IPS DF 19.7 (cell line): ENCODE measurements at regions not wholly inside any gene's neighbourhood (a gene's known extent, or its start where the extent isn't known, plus 50 kb on each side); places are given as distances from the start of the nearest gene placed in this dataset.

Source experiments
- DNase-seq: peaks from one replicate; pipeline ENCODE4 v3.0.0-alpha.2; 2013; ENCODE audit warnings: low read depth, low spot score

DNA sequence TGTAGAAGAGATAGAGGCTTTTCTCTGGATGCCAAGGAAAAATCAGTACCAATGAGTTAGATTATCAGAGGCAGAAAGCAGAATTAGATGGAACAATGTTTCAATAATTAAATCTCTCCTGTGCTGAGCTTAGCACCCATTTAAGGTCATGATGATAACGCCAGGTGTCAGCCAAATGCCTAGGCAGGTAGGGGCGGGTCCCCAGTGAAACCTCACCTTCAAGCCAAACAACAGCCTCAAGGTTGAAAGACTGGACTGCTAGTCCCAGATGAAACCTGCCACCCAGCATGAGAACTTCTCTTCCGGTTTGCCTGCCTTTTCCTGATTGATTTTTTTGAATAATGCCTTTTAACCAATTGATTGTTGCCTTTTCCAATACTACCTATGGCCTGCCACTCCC, 363.0 kb downstream of the PLOD2 start:
- no peak for DNase-seq

DNA sequence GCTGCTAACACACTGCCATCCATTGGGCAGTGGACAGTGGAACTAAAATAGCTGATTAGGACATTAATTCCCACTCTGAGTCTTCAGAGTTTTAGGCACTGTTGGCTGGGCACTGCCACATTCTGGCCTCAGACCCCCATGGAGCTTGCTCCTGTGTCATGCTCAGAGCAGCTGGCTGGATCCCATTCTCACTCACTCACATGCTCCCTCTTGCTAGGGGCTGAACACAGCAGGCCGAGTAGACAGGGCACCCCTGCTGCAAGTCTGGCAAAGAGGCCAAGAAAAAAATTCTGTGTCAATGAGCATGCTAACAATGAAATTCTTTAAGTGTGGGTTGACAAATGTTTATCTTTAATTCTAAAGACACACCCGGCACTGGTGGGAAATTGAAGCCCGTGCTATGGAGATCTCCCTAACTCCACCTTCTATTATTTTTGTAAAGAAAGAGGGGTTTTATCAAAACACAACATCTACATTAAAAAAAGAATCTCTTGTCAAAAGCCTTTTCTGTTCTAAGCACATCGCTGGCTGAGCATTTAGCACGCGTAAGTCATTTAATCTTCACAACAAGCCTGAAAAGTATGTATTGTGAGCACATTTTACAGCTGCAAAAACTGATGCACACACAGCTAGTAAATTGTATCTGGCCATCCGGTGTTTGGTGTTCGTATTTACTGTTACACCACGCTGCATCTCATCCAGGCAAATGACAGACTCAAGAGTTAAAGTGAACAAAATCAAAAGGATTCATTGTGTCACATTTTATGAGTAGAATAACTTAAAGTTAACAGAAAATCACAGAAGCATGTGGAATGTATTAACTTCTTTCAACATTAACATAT, 362.1 kb downstream of the PLOD2 start:
- DNase-seq = no peak

DNA sequence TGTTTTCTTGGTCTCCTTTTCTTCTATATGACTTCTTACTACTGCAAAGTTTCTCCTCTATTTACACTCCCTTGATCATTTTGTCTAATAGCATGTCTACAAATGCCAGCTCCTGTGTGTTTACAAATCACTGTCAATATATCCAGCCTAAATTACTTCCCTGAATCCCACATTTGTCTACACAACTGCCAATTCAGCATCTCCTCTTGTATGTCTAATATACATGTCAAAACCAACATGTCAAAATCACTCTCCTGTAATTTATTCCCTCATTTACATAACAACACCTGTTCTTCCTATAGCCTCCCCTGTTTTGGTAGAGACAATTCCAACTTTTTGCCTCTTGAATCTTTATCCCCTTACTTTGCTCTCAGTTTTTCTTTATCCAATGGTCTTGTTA, 359.3 kb downstream of the PLOD2 start:
- no peak for DNase-seq

DNA sequence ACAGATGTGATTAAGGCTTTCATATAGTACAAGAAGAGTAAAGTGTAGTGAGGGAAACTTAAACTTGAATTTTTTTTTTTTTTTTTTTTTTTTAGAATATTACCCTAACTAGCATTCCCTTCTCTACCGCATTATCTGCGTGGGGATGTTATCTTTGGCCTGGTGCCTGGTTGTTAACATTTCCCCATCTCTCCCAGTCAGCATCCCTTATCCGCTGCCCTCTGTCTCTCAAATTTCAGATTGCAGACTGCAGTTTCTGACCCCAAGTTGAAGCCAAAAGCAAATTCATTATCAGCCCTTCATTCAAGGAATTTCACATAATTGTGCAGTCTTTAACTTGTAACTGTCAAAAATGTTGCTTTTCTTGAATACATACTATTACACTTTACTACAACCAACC, 353.0 kb downstream of the PLOD2 start:
- no peak for DNase-seq

DNA sequence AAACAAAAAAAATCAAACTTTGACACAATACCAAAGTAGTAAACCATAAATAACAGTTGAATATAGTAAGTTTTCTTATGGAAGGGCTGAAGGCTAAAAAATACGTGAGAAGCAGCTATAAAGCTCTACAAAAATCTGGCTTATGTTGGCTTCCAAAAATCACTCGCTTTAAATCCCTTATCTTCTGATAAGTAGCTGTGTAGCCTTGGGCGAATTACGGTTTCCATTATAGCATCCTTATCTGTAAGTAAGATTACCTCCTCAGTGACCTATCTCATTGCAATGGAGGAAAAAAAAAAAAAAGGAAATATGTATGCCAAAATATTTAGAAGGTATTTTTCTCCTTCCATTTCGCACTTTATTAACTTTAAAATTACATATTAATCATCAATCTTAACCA, 348.6 kb downstream of the PLOD2 start:
- no peak for DNase-seq

DNA sequence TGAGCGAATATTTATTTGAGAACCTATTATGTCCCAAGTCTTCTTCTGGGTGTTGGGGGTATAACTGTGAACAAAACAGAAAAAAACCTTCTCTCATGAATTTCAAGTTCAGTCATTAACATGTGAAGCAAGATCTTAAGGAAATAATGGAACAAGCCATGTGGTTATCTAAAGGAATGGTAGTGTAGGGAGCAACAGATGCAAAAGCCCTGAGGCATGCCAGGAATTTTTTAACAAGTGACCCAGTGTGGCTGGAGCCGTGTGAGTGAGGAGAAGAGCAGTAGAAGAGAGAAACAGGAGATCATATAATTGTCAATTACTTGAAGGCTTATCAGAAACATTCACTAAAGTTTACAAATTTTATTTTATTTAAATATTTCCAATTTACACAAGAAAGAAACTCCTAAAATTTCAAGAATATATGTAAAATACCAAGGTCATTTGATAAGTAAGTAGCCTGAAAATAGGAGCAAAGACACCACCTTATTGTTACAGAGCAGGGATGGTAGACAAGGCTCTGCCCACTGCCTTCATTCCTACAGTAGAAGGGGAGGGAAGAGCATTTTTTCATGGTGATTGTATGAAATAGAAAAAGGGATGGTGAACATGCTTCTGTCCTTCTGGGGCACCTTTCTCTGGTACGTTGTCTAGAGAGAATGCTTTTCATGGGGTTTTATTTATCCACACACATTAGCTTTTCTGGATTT, 345.1 kb downstream of the PLOD2 start:
- peak; percentile 71 for DNase-seq

DNA sequence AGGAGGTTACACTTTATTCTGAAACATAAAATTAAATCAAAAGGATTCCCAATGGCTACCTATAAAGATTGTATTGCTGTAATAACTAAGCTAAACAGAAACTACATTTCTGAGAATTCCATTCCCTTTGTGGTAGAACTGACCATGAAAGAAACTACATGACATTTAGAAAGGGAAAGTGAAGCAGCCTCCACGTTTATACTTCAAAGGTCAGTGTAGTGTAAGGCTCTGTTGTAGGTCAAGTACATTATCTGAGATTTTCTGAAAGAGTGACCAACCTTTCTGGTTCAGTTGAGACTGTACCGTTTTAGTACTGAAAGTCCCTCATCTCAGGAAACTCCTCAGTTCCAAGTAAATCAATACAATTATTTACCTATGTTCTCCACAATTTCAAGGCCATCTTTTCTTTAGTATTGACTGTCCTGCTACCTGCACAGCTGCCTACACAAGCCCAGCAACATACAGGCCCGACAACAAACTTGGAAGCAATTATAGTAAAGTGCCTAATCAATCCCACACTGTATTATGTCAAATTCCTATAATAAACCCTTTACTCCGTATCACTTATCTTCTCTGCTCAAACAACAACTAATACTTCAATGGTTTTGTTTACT, 343.0 kb downstream of the PLOD2 start:
- no peak for DNase-seq

DNA sequence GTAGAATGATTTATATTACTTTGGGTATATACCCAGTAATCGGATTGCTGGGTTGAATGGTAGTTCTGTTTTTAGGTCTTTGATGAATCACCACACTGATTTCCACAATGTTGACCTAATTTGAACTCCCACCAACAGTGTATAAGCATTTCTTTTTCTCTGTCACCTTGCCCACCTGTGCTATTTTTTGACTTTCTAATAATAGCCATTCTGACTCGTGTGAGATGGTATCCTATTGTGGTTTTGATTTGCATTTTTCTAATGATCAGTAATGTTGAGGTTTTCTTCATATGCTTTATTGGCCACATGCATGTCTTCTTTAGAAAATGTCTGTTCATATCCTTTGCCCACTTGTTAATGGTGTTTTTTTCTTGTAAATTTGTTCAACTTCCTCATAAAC, 340.8 kb downstream of the PLOD2 start:
- no peak for DNase-seq

DNA sequence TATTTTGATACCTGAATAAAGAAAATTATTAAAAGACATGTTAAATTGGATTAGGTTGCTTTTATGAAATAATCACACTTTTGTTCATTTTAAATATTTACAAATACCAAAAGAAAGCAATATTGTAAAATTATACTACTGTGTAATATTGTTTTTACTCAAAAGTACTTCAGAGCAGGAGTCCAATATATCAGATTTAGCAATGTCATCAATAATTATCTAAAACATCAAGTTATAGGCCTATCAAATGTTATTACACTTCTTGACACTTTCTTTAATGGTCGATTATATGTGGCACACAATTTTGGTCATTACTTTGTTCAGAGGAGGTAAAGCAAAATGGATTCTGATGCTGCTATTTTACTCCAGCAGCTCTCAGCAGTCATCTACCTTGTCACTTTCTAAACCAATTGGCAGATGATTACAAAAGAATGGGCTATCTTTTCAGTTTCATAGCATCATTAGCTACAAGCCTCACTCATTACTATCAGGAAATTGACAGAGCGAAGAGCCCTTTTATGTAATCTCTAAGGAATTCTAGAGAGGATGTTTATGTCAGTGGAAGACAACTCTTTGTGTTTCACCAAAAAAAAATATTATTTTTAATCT, 318.6 kb downstream of the PLOD2 start:
- DNase-seq = no peak

DNA sequence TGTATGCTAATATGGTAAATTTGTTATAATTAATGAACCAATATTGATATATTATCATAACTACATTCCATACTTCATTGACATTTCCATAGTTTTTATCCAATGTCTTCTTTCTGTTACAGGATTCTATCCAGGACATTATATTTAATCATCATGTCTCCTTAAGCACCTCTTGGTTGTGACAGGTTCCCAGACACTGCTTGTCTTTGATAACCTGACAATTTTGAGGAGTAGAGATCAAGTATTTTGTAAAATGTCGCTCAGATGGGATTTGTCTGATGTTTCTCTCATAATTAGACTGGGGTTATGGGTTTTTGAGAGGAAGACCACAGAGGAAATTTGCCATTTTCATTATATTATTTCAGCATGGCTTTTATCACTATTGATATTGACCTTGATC, 317.4 kb downstream of the PLOD2 start:
- no peak for DNase-seq

DNA sequence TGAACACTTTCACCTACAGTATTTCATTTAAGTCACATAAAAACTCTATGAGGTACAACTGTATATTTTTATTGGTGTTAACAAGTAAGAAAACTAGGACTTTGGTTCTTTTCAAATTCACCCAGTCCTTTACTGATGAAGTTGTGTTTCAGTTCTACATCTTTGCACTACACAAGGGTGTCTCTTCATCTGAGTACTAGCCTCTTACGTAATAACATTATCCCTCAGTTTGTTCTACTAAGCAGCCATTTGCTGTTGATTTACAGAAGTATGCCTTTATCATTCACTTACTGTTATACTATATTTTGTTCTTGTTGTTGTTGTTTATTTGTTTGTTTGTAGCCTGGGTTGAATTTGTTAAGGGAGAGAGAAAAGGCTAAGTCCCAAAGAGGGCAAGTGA, 311.9 kb downstream of the PLOD2 start:
- no peak for DNase-seq

DNA sequence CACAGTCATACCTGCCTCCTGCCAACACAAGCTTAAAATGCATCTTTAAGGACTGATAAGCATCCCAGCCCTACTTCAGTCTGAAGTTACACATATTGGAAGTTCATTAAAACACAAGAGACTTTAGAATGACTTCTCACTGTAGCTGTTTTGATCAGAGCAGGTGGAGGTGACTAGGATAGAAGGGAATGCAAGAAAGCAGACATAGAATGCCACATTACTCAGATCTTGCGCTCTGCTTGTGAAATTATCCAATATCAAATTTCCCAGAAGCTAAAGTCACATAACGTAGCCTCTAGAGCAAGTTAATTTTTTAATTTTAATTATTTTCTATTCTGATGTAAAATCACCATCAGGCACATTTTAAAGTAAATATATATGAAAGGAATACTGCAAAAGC, 306.5 kb downstream of the PLOD2 start:
- no peak for DNase-seq

DNA sequence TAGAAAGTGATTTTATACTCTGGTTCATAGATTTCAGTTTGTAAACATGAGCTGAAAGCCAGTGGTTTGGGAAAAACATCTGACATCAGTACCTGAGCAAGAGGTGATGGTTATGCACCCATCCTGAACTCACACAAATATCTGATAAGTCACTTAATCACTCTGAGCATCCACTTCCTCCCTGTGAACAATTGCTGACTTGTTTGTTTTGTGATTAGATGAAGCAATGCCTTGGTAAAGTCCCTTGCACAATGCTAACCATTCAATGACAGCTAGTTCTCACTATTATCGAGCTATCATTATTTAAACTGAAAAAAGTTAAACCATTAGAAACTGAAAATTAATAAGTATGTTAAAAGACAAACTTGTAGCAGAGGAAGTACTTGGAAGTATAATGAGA, 303.0 kb downstream of the PLOD2 start:
- no peak for DNase-seq

DNA sequence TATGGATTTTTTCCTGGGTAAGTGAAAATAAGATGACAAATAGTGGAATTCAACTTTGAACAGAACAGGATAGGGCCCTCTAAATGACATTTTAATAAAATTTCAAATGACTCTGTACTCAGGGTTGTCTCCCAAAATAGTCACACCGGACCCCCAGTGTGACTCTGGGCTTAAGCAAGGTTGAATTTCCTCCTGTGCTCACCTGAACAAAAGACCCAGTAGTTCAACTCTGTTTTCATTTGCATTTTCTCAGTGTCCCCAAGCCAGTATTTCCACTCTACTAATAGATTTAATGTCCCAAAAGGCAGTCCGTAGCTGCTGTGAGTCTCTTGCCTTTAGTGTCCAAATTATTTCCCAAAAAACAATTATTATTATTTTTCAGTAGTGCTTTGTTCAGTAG, 296.6 kb downstream of the PLOD2 start:
- DNase-seq = no peak

DNA sequence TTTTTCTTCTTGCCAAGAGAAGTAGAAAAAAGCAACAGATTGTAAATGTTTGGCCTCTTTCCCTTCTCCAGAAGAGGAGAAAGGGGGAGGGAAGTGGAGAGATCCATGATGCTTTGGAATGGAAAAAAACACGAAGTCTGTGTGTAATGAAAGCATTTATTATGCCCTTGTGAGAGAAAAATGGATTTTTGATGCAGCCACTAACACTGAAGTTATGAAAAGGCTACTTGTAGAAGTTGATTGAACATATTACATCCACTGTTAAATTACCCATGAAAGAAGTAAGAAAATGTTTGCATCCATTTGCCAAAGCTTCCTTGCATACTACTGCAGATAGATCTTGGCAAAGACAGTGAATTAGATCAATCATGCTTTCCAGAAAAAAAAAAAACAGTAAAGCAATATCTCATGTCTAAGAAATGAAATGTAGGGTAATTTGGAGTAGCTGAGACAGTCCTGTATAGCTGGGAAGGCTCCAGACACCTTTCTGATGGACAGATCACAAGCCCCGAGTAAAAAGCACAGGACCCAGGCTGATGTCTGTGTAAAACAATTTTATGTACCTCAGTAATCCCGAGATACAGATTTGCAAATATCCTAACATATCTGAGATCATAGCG, 295.5 kb downstream of the PLOD2 start:
- no peak for DNase-seq

DNA sequence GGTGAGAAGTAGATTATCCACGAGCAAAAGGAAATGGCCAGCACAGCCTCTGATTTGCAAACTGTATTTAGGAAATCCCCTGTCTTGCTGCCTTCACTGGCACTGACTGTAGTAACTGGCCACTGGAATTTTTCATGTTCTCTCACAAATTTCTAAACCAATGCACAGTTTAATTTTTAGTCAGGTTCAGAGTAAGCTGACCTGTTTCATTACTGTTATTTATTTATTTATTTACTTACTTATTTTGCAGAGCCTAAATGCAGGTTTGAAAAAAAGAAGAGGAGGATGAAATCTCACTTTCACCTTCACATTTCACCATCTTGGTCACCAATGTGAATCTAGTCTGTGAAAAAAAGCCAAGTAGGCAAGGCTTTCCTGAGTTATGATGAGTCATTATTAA, 291.0 kb downstream of the PLOD2 start:
- DNase-seq = no peak

DNA sequence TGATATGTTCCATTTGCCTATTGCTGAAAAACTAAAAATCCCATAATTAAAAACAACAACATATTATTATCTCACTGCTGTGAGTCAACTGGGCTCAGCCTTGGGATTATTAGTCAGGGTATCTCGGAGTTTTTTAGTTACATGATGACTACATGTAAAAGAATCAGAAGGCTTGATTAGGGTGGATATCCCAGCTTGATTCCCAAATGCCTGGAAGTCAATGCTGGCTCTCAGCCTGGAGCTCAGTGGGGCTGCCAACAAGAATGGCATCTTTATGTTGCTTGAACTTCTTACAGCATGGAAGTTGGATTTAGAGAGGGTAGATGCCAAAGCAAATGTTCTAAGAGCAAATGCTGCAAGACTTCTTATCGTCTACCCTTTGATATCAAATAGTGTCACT, 278.5 kb downstream of the PLOD2 start:
- no peak for DNase-seq

DNA sequence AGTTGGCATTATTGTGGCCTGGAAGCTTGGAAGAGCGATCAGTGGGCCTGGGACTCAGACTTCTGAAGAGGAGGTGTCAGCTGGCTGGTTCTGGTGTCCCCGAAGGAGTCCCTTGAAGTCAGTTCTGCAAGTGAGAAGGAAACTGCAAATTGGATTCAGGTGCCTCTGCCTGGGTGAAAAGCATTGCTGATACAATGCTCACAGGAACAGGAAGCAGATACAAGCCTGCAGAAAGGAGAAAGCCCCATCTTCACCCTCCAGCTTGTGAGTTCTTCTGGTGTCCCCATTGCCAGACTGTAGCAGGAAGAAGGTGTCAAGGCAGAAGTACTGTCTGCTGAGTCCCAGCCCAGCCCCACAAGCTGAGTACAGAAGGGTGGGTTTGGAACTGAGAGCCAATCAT, 271.3 kb downstream of the PLOD2 start:
- DNase-seq = no peak

DNA sequence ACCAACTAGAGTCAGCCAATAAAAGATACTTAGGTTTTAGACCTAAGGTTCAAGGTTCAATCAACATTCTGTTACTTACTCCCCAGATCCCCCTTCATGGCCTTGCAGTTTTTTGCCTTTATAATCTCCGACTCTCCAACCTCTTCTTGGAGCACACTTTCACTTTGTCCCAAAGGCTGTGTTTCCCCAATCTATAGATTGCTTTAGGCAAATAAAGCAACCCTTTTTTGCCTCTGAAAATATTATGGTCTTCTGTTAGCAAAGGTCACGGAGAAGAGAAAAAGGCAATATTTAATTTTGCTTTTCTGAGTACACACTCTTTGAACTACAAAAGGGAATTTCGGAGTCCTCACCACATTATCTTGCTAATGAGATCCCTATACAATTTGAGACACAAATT, 268.1 kb downstream of the PLOD2 start:
- no peak for DNase-seq

DNA sequence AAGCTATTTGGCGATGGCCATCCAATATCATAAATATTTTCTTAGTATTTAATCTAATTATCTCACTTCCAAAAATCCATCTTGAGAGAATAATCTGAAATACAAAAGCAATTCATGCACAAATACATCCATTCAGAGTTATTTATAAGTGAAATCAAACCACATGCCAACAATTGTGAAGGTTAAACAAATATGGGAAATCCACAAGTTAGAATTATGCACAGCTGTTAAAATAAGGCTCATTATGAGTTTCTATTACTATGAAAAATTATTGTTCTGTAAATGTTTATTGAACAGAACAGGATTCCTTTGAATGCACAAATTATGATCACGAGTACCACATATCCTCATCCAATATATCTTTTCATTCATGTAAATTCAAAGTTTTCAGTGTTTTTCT, 267.7 kb downstream of the PLOD2 start:
- no peak for DNase-seq

DNA sequence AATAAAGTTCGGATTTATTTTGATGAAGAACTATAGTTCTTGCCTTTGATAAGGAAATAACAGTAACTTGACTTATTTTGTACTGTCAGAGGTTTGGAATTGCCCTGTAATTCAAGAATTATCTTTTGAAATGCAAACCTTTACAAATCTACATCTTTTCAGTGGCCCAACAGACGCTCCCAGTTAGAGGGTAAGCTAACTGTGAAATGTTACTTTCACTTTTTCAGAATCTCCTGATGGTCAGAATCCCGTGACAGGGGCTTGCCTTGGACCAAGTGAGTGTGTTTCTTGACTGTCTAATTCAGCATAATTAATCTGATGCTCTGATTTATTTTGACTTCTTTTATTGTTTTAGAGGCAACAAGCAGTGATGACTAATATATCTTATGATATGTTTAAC, 262.5 kb downstream of the PLOD2 start:
- no peak for DNase-seq

DNA sequence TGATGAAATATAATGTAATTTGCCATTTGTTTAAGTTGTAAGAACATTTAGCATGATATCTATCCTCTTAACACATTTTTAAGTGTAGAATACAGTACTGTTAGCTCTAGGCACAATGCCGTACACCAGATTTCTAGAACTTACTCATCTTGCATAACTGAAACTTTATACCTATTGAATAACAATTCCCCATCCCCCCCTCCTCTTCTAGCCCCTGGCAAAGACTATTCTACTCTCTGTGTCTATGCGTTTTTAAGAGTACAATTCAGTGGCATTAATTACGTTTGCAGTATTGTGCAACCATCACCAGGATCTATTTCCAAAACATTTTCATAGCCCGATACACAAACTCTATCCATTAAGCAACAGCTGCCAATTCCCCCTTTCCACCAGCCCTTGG, 261.7 kb downstream of the PLOD2 start:
- no peak for DNase-seq
